Ammon's horn (tissue), 1 donor: ENCODE measurements at regions not wholly inside any gene's neighbourhood (a gene's known extent, or its start where the extent isn't known, plus 50 kb on each side); places are given as distances from the start of the nearest gene placed in this dataset.

Source experiments
- DNase-seq: peaks from one replicate; pipeline ENCODE4 v3.0.0-alpha.2; 2016; ENCODE audit warnings: low spot score

GRCh38 chr10:44780426-44780825 lies 130.7 kb upstream of the TMEM72 start:
- peak; percentile 72 for DNase-seq

GRCh38 chr10:44781131-44781530 lies 130.0 kb upstream of the TMEM72 start:
- DNase-seq = no peak

GRCh38 chr10:44786286-44786850 lies 124.8 kb upstream of the TMEM72 start:
- DNase-seq = peak; percentile 66

- DNase-seq = no peak
Measured at GRCh38 chr10:44787480-44788075, 123.6 kb upstream of the TMEM72 start.

GRCh38 chr10:44788147-44789129 lies 122.7 kb upstream of the TMEM72 start:
- no peak for DNase-seq

- DNase-seq = no peak
Measured at GRCh38 chr10:44792119-44792775, 118.9 kb upstream of the TMEM72 start.

- DNase-seq = no peak
Measured at GRCh38 chr10:44799966-44800365, 111.2 kb upstream of the TMEM72 start.

GRCh38 chr10:44801383-44802327 lies 109.5 kb upstream of the TMEM72 start:
- DNase-seq = peak; percentile 32

- no peak for DNase-seq
Measured at GRCh38 chr10:44803862-44804261, 107.3 kb upstream of the TMEM72 start.

- DNase-seq = no peak
Measured at GRCh38 chr10:44804661-44805060, 106.5 kb upstream of the TMEM72 start.

- DNase-seq = no peak
Measured at GRCh38 chr10:44805466-44806210, 105.5 kb upstream of the TMEM72 start.

GRCh38 chr10:44806950-44807349 lies 104.2 kb upstream of the TMEM72 start:
- no peak for DNase-seq

- DNase-seq = no peak
Measured at GRCh38 chr10:44807451-44807850, 103.7 kb upstream of the TMEM72 start.

GRCh38 chr10:44809647-44810046 lies 101.5 kb upstream of the TMEM72 start:
- no peak for DNase-seq

- no peak for DNase-seq
Measured at GRCh38 chr10:44811072-44811471, 100.1 kb upstream of the TMEM72 start.

GRCh38 chr10:44813201-44813600 lies 97.9 kb upstream of the TMEM72 start:
- no peak for DNase-seq

- DNase-seq = no peak
Measured at GRCh38 chr10:44814929-44815328, 96.2 kb upstream of the TMEM72 start.

GRCh38 chr10:44818041-44818649 lies 93.0 kb upstream of the TMEM72 start:
- DNase-seq = no peak

GRCh38 chr10:44818701-44819127 lies 92.4 kb upstream of the TMEM72 start:
- DNase-seq = no peak

- DNase-seq = no peak
Measured at GRCh38 chr10:44820094-44820493, 91.0 kb upstream of the TMEM72 start.
